GM21360 (cell line): ENCODE measurements at regions not wholly inside any gene's neighbourhood (a gene's known extent, or its start where the extent isn't known, plus 50 kb on each side); places are given as distances from the start of the nearest gene placed in this dataset.

ENCODE experiments used
- ATAC-seq: cut with Tn5 transposase; IDR thresholded peaks from one replicate; pipeline ENCODE4 v1.9.1; 2021; ENCODE audit warnings: mild to moderate bottlenecking, moderate library complexity; ENCODE audit not compliant: unreplicated experiment

DNA sequence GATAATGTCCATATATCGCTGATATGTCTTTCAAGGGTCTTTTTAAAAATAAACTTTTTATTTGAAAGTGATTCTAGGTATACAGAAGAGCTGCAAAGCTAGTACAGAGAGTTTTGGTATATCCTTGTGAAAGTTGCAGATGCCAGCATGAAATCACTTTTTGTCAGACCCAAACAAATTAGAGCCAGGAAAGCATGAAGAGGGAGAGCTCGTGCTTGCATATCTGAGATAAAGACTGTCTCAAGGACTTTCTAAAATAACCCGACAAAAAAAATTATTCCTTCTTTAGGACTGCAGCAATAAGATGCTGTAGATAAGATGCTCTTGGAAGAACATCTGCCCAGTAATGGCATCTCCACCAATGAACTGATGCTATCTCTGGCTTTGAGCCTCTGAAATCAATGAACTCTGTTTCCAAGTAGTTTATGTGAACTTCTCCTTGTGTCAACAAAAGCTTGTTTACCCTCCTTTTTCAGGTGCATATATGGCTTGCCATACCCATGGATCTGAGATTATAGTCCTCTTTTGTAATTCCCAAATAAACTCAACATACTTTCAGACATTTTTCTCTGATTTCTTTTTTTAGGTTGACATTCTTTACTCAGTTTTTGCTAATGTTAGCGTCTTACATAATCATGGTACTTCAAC, 774.6 kb upstream of the FAM98A start:
- ATAC-seq = no peak

DNA sequence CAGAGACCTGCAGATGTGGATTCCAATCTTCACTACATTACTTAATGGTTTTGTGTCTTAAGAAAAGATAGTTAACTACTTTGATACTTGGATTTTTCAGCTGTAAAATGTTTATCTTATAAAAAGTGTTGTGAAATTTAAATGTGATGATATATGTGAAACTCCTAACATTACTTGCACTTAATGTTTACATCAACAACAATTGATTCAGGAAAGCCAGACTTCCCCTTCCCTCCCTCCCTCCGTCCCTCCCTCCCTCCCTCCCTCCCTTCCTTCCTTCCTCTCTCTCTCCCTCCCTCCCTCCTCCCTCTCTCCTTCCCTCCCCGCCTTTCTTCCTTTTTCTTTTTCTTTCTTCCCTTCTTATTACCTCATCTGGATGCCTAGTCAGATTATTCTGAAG, 773.9 kb upstream of the FAM98A start:
- ATAC-seq = no peak

DNA sequence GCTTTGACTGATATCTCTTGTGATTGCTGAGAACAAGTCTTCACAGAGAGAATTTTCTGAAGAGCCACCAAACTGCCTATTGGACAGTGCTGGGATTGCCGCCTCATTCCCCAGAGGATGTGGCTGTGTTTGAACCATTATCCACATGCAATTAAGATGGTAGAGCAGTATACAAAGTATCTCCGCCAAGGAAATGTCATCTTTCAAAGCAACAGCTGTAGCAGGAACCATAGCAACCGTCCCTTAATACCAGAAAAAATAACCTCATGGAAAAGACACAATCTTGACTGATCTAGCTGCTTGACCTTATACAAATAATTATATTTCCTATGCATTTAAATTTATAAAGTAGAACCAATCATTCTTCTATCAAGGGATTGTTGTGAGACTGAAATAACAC, 772.6 kb upstream of the FAM98A start:
- no peak for ATAC-seq

DNA sequence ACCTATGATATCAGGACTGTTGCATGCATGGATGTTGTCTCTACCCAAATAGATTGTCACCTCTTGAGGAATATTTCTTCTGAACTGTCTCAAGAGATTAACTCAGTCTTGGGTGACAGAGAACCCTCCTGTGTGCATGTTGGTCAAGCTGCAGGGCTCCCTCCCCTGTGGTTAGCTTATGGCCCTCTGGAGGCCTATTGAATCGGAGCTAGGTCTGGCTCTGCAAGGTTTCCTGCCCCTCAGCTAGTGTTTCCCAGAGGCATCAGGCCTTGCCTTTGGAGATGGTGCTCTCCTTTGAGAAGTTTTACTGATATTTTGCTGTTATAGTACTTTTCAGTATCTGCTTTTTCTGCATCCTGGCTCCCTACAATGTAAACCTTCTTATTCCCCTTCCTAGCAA, 769.2 kb upstream of the FAM98A start:
- no peak for ATAC-seq

DNA sequence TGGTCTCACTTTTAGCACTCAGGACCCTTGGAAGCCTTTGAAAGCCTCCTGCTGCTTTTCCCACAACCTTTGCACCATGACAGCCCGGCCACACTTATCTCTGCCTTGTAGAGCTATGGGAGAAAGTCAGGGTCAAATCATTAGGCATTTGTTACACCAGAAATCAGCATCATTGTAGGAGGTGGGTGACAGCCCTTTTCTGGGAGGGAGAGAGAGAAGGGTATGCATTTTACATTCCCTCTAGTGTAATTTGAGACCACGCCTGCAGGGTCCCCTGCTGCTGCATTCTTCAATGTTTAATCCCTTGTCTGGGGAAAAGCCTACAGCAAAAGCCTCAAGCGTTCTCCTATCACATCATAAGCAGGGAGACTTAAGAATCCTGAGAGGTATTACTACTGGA, 766.8 kb upstream of the FAM98A start:
- no peak for ATAC-seq

DNA sequence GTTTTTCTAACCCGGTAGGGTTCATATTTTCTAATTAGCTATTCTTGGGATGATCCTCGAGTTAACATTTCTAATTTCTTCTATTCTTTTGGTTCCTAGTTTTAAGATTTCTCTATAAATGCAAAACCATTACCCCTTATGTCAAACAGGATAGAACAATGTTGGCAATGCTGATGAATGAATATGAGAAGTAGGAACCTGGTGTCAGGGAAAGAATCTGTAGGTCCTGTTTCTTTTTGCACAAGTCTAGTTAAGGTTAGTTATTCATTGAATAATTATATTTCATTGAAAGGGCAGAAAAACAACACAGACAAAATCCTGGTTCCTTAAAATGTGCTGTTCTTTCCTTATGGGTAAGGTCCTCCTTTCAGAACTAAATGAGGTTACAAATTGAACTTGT, 766.4 kb upstream of the FAM98A start:
- no peak for ATAC-seq

DNA sequence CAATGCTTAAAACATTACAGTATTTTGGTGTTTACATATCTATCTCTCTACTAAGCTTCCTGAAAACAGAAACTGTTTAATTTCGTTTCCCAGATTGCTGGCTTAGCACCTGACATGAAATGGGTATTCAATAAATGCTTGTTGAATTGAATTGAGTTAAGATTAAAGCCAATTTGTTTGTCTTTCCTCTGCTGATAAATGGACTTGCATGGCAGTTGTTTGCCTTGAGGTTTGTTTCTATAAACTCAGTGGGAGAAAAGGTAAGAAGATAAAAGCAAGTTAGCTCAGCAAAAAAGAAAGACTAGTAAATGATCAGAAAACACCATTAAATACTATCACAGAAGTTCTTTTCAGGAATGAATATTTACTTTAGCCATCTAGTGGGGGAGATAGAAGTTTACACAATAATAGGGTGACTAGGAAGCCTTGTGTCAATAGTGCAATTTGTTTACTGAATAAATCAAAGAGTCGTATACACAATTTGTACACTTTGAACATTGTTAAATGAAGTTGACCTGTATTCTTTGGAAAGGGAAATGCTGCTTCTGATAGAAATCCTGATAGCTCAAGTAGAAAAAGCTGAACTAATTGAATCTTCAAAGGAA, 754.5 kb upstream of the FAM98A start:
- ATAC-seq = no peak

DNA sequence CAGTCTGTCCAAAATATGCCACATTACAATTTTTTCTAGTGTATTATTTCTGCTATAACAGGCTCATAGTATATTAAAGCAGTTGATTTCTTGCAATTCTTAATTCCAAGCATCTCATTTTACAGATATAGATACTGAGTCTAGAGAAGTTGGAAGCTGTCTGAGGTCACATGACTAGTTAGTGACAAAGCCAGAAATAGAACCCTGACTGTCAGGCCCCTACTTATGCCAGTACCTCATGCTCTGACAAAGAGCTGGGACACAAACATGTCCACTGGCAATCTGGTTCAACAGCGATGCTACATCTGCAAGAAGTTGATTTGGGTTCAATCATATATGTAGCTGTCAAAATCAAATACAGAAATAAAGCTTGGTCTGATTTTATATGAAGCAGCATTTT, 750.4 kb upstream of the FAM98A start:
- ATAC-seq = no peak

DNA sequence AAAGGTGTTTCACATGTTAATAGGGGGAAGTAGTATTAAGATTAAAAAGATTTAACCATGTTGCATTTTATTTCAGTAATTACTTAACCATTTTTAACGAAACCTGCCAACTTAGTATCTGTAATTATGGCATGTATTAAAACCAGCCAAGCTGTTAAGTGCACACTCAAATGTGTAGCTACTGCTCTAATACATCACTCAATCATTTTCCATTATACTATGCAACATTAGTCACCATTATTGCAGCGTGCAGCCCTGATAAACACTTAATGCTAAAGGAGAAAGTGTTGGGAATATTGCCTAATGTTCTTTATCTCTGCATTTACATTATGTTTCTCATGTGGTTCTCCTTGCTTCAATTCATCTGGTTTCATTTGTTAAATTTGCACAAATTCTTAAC, 745.9 kb upstream of the FAM98A start:
- ATAC-seq = no peak

DNA sequence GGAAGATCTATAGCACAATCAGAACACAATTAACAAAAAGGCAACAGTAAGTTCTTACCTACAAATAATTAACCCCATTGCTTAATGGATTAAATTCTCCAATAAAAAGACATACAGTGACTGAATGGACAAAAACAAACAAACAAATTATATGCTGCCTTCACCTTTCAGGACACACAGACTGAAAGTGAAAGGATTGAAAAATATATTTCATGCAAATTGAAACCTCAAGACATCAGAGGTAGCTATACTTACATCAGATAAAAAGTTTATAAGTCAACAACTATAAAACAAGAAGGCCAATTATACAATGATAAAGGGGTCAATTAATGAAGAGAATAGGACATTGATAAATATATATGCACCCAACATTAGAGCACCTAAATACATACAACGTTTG, 741.2 kb upstream of the FAM98A start:
- no peak for ATAC-seq

DNA sequence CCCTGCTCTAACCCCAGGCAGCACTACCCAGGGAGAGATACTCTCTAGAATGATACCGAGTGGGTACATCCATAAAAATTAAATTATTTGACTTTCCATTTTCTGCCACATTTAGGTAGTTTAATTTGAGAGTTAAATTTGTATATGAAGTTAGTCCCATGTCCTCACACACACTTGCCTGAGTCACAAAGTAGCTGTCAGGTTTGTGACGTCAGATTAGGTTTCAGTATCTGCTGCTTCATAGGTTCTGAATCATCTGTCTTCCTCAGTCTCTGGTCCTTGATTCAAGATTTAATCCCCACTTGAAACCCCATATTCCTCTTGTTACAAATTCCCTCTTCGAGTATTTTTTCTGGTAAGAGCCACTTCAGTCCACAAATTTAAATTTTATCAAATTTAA, 738.6 kb upstream of the FAM98A start:
- no peak for ATAC-seq

DNA sequence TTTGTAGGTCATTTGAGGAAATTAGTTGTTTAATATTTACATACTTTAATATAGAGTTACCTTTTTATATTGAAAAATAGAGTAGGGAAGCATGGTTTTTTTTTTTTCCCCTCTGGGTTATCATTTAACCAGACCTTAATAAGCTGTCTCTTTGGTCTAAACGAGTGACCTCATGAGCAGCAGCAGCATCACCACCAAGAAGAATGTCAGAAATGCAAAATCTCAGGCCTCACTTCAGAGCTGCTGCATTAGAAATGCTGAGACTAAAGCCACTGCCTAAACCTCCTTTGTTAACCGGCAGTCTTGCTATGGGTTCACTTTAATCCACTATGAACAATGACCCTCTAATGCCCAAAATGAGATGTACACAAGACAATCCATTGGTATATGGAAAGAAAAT, 733.7 kb upstream of the FAM98A start:
- ATAC-seq = no peak

DNA sequence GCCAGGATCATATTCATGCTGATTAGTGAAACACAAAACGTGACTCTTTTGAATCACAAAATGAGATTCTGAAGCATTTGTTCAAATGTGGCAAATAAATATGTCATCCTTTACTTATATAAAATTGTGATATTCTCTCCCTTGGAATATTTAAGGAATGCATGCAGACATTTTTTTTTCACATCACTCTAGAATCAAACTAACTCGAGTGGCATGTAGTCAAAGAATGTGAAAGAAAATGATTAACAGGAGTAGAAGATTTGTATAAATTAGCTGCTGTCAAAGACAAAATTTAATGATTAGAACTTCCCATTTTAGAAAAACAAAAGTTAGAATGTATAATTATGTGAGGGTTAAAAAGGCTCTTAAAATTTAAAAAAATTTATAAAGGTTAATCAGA, 721.0 kb upstream of the FAM98A start:
- no peak for ATAC-seq

DNA sequence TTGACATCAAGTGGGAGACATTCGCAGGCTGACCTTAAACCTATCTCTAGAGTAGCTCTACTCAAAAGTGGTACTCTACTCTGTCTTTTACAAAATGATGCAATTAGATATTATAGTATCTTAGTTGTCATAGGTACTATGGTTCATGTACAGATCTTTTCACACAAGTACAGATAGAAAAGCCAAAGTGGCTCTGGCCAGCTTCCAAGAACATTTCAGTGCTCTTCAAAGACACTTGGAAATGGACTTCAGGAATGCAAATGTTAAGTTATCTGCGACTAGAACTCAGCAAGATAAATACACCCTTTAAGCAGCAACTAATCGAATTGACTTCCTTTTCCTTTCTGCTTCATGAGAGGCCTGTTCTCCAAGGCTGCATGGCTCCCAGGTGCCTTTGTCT, 718.7 kb upstream of the FAM98A start:
- ATAC-seq = no peak

DNA sequence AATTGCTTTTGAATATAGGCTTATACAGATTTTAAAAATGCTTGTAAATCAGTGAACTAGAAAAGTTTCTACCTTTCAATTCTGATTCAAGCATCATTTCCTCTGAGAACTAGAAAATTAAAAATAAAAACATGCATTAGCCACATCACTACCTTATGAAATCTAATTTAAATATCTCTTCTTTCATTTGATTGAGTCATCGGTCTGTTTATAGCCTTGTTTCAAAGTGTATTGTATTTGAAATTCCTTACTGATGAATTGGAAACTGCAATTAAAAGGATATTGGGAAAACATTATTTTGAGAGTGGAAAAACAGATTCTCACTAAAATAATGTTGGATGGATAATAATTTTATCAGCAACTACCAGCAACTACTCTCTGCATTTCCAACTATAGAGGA, 717.7 kb upstream of the FAM98A start:
- ATAC-seq = no peak

DNA sequence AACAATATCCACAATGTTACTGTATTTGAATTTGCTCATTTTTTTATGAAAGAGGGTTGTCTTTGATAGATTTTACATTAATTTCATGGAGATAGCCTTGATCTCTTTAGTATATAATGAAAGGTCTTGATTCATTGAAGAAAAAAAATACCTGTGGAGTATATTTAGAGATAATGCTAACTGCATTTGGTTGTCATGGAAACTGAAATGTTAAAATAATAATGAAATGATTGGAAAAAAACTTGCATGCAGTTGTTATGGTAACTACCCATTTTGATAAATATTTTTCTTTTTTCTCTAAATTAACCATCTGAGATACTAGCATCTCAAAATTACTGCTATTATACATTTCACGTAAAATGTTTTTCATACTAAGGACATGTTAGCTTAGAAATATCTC, 712.7 kb upstream of the FAM98A start:
- no peak for ATAC-seq

DNA sequence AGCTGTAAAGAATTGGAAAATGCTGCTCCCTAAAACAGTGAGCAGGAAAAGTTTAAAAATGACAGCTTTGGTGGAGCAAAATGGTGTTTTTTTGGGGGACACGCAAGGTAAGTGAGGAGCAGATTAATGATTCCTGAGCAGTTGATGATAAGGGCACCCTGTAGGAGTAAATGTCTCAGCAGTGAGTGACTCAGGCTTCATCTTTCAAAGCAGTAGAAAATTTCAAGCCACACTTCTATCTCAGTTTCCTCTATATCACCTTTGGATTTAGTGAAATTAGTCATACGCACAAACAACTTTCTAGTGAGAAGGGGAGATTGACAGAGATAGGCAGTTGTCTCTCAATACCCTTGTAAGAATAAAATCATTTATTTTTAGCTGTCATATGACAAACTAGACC, 709.0 kb upstream of the FAM98A start:
- ATAC-seq = no peak

DNA sequence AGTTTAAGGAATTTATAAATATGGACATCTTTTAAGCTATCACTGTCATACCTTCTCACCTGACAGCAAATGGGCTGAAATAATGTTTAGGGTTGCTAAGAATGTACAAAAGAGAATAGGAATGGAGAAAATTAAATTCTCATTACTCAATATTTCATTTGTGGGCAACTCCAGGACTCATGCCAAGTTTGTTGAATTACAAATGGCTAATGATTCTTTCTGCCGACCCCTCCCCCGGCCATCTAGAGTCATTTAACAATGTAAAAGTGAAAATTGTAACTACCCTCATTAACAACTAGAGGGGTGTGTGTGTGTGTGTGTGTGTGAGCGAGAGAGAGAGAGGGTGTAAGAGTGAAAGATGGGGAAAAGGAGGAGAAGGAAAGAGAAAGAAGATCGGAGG, 708.5 kb upstream of the FAM98A start:
- ATAC-seq = no peak

DNA sequence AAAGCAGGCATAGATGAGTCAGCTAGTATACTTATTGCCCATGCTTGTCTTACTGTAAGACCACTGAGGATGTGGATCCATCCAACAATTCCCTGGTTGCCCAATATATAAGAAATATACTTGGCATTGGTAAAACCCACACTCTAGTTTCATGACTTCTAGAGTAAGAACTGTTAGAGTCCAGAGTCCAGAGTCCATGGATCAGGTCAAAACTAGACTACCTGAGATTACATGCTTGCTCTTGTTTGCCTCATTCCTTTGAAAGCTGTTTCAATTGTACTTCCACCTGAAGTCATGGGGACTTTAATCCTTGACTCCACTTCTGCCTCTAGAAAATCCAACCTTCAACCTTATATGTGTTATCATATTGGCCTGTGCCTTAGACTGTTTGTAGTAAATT, 707.6 kb upstream of the FAM98A start:
- ATAC-seq = no peak

DNA sequence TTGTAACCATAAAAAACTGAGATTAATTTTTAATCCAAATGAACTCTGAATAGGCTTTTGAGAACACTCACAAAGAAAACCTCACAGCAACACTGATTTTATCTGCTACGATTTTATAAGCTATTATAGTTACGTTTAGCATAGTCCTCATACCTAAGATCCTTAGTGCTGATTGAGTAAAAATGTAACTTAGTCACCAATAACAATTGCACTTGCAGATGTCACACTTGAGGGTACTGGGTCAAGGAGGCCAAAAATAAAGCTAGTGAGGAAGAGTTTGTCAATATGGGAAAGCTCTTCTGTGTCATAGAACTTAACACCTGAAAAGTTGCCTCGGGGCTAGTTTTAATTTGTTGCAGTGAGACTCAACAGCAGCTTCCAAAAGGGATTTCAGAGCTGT, 706.5 kb upstream of the FAM98A start:
- no peak for ATAC-seq

DNA sequence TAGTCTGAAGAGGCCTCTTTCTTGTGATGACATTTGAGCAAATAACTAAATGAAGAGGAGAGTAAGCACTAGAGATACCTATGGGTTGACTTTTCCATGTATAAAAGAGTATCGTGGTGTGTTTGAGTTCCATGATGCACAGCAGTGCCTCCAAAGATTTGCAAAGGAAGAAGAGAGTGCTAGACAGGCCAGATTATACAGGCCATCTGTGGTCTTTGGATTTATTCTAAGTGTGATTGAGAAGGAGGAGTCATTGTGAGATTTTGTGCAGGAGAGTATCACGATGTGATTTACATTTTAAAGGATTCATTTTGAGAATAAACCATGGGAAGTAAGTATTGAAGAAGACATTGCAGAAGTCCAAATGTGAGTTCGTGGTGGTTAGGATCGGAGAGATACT, 695.9 kb upstream of the FAM98A start:
- no peak for ATAC-seq

DNA sequence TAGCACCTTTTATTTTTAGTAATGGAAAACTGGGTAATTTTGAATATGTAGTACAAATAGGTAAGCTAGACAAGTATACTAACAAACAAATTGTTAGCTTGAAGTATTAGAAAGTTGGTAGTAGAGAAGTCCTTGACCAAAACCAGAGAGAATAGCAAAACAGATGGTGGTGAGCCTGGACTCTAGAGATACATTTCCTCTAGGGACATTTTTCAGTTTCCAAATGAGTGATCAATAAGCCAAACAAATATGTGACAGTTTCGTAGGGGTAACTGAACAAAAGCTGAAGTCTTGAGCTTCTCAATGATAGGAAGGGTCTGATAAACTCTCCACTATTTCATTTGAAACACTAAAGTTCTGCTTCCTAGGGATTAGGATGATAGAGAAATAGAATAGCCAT, 692.0 kb upstream of the FAM98A start:
- peak; percentile 91 for ATAC-seq

DNA sequence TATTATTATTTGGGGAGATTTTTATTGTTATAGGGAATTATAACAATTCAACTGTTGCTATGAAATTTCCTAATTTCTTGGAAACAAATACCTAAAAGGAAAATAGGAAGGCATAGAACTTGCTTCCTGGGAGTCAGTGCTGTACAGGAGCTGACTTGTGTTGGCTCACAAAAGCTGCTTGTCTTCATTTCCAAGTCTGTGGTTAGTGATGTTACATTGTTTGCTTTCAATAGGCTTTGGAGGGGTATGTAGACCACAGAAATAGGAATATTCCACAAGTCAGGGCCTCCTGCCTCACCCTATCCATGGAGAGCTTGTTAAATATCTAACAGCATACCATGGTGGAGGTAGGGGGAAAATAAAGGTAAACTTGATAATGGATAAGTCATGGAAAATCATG, 688.9 kb upstream of the FAM98A start:
- ATAC-seq = no peak
